PC-9 (cell line): ENCODE measurements at regions not wholly inside any gene's neighbourhood (a gene's known extent, or its start where the extent isn't known, plus 50 kb on each side); places are given as distances from the start of the nearest gene placed in this dataset.
A peak's percentile ranks its signal among the peaks of the same experiment; 100 is the strongest.

Source experiments
- BruUV-seq: library from RNA; stranded (reverse); fragments of 400-500 nt; replicated peaks from 2 replicates; lab custom pipeline; 2021; lab: Mats Ljungman, UMichigan
- CTCF ChIA-PET: fragments of 300-600 bp; sonication (Branson Sonifier 250); formaldehyde crosslinking; loops from one replicate; lab custom pipeline; 2022; ENCODE audit warnings: antibody characterized with exemption; lab: Charles Lee
- POLR2A ChIA-PET: fragments of 300-600 bp; sonication (Branson Sonifier 250); formaldehyde crosslinking; loops from one replicate; lab custom pipeline; 2022; ENCODE audit warnings: antibody characterized with exemption; ENCODE audit not compliant: unreplicated experiment; lab: Charles Lee
- DNase-seq, 2 experiments: peaks; one replicate each; pipeline versions ENCODE4 v3.0.0 to v3.0.0-alpha.2; 2015 to 2022; ENCODE audit warnings: mixed read lengths in 1 of 2
- H2AFZ ChIP-seq: fragments of 200-600 bp; sonication (generic); 2 replicates; pipeline ENCODE4 v1.8.1; 2017; ENCODE audit warnings: antibody characterized with exemption
- H3F3A ChIP-seq: fragments of 200-600 bp; sonication (generic); 2 replicates; pipeline ENCODE4 v1.8.1; 2017; ENCODE audit warnings: antibody characterized with exemption, mild to moderate bottlenecking, low read depth; ENCODE audit not compliant: insufficient read depth
- H3K27ac ChIP-seq: fragments of 200-600 bp; sonication (generic); 2 replicates; pipeline ENCODE4 v1.6.1; 2016; ENCODE audit warnings: mixed run types
- H3K27me3 ChIP-seq: fragments of 200-600 bp; sonication (generic); 2 replicates; pipeline ENCODE4 v1.6.1; 2016; ENCODE audit warnings: low read depth, mixed run types; ENCODE audit not compliant: insufficient read depth
- H3K36me3 ChIP-seq: fragments of 200-600 bp; sonication (generic); 2 replicates; pipeline ENCODE4 v1.6.1; 2016; ENCODE audit warnings: low read depth, mixed run types
- H3K4me1 ChIP-seq: fragments of 200-600 bp; sonication (generic); replicated peaks from 2 replicates; pipeline ENCODE4 v1.6.1; 2016; ENCODE audit warnings: mixed run types; ENCODE audit not compliant: insufficient read depth
- H3K4me2 ChIP-seq: fragments of 200-600 bp; sonication (generic); 2 replicates; pipeline ENCODE4 v1.6.1; 2017; ENCODE audit warnings: mixed run types
- H3K4me3 ChIP-seq: fragments of 200-600 bp; sonication (generic); 2 replicates; pipeline ENCODE4 v1.6.1; 2016; ENCODE audit warnings: mixed run types
- H3K79me2 ChIP-seq: fragments of 200-600 bp; sonication (generic); 2 replicates; pipeline ENCODE4 v1.6.1; 2017; ENCODE audit warnings: low read depth, mixed run types
- H3K9me2 ChIP-seq: fragments of 200-600 bp; sonication (generic); 2 replicates; pipeline ENCODE4 v1.8.1; 2017; ENCODE audit warnings: mild to moderate bottlenecking; ENCODE audit not compliant: insufficient read depth
- H3K9me3 ChIP-seq: fragments of 200-600 bp; sonication (generic); 2 replicates; pipeline ENCODE4 v1.8.1; 2016; ENCODE audit warnings: low read depth; ENCODE audit not compliant: insufficient read depth
- H4K20me1 ChIP-seq: fragments of 200-600 bp; sonication (generic); 2 replicates; pipeline ENCODE4 v1.8.1; 2017; ENCODE audit not compliant: insufficient read depth
- EZH2 ChIP-seq: fragments of 200-600 bp; sonication (generic); IDR thresholded peaks from 2 replicates; pipeline ENCODE4 v1.8.0; 2017; ENCODE audit warnings: antibody characterized with exemption, low read depth
- intact Hi-C: fragments of 100-400 bp; cut with micrococcal nuclease; formaldehyde crosslinking; loops from one replicate; pipeline ENCODE4 v1.10.0; 2022; ENCODE audit not compliant: unreplicated experiment
- TF ChIP-seq, protein P1 (sequence below): fragments of 200-600 bp; sonication (generic); conservative IDR thresholded peaks from 2 replicates; pipeline ENCODE4 v1.6.1; 2017; ENCODE audit warnings: mixed run types, antibody characterized with exemption, mild to moderate bottlenecking, moderate library complexity

- H4K20me1 ChIP-seq: no peaks in the 10 kb centered on the region
- no peak overlapping the region for H3K4me2 ChIP-seq
- intact Hi-C loops: no loop called here
- H3K9me3 ChIP-seq: no peaks in the 10 kb centered on the region
- H3K79me2 ChIP-seq: no peaks in the 10 kb centered on the region
- H3K9me2 ChIP-seq: no peaks in the 10 kb centered on the region
- ChIA-PET CTCF (interaction anchor here (0.6 kb wide), 1 partner anchor 69 kb away, joined by 3 read pairs; no protein-coding TSS in a partner anchor), POLR2A (no interaction called here)
- no peak overlapping the region for H3K27ac ChIP-seq
- no peak overlapping the region for H3K4me3 ChIP-seq
- no peaks in the 10 kb centered on the region for H3K36me3 ChIP-seq
- no peaks in the 10 kb centered on the region for H3K4me1 ChIP-seq
- H2AFZ ChIP-seq: no peak overlapping the region
- no peaks in the 10 kb centered on the region for H3F3A ChIP-seq
- TF ChIP-seq, protein P1, sequence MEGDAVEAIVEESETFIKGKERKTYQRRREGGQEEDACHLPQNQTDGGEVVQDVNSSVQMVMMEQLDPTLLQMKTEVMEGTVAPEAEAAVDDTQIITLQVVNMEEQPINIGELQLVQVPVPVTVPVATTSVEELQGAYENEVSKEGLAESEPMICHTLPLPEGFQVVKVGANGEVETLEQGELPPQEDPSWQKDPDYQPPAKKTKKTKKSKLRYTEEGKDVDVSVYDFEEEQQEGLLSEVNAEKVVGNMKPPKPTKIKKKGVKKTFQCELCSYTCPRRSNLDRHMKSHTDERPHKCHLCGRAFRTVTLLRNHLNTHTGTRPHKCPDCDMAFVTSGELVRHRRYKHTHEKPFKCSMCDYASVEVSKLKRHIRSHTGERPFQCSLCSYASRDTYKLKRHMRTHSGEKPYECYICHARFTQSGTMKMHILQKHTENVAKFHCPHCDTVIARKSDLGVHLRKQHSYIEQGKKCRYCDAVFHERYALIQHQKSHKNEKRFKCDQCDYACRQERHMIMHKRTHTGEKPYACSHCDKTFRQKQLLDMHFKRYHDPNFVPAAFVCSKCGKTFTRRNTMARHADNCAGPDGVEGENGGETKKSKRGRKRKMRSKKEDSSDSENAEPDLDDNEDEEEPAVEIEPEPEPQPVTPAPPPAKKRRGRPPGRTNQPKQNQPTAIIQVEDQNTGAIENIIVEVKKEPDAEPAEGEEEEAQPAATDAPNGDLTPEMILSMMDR: peak; percentile 37; the same call in 1 of the 2 replicates
- TF ChIP-seq EZH2: no peak
- no peak for DNase-seq
- no TSS peak for BruUV-seq
- H3K27me3 ChIP-seq: peaks cover 8% of the 10 kb centered on the region
Observed at GRCh38 chr16:19980632-19981265, 92.9 kb downstream of the GPR139 start.

DNA sequence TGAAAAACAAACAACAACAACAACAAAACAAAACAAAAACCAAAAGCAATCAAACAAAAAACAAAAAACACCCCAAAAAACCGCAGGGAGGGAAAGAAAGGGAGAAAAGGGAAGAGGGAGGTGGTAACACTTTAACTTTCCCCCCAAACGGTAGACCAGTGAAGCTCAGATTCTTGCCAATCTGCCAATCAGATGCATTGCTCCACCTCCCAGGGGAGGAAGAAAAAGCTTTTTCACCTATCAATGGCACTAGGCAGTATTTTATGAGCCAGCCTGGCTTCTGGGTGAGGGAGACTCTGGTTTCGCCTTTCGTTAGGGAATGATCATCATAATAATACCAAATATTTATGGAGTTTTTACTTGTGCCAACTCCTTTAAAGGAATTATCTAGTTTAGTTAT lies 94.1 kb downstream of the GPR139 start:
- no TSS peak for BruUV-seq
- H2AFZ ChIP-seq: no peak overlapping the region
- H3K36me3 ChIP-seq: no peaks in the 10 kb centered on the region
- H3K9me3 ChIP-seq: no peaks in the 10 kb centered on the region
- no peaks in the 10 kb centered on the region for H3K9me2 ChIP-seq
- CTCF ChIA-PET: no interaction called here
- H4K20me1 ChIP-seq: no peaks in the 10 kb centered on the region
- DNase-seq: no peak
- H3F3A ChIP-seq: no peaks in the 10 kb centered on the region
- intact Hi-C loops: no loop called here
- no peak overlapping the region for H3K4me3 ChIP-seq
- H3K4me2 ChIP-seq: no peak overlapping the region
- no peak overlapping the region for H3K27ac ChIP-seq
- H3K4me1 ChIP-seq: no peaks in the 10 kb centered on the region
- no peaks in the 10 kb centered on the region for H3K79me2 ChIP-seq
- TF ChIP-seq, protein P1: no peak
- no peak for TF ChIP-seq EZH2
- POLR2A ChIA-PET: no interaction called here
- H3K27me3 ChIP-seq: peaks cover 8% of the 10 kb centered on the region

DNA sequence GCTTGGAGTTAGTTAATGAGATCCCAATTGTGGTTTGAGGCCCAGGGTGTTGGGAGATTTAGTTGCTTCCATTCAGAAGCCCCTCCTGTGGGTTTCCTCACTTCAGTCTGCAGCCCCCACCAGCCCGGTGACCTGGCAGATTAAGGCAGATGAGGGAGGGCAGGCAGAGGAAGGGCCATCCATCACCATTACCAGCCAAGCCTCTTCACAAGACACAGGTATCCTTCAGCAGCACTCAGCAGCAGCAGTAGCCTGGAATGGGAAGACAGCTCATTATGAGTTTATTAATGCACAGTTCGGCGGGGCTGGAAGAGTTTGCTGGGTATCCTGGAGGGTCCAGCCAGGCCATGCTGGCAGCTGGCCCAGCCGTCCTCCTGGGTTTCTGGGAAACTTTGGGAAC lies 90.0 kb upstream of the GPRC5B start:
- no peak overlapping the region for H2AFZ ChIP-seq
- no peaks in the 10 kb centered on the region for H3K79me2 ChIP-seq
- BruUV-seq: no TSS peak
- intact Hi-C loops: no loop called here
- no peaks in the 10 kb centered on the region for H3K9me2 ChIP-seq
- no peaks in the 10 kb centered on the region for H3F3A ChIP-seq
- no peak for DNase-seq
- H3K36me3 ChIP-seq: no peaks in the 10 kb centered on the region
- H3K4me2 ChIP-seq: no peak overlapping the region
- no peak overlapping the region for H3K4me3 ChIP-seq
- H4K20me1 ChIP-seq: no peaks in the 10 kb centered on the region
- CTCF ChIA-PET: no interaction called here
- H3K27ac ChIP-seq: no peak overlapping the region
- no peaks in the 10 kb centered on the region; the same call in 1 of the 2 replicates for H3K9me3 ChIP-seq
- POLR2A ChIA-PET: interaction anchor here (0.6 kb wide), 1 partner anchor 1128 kb away, joined by 4 read pairs; no protein-coding TSS in a partner anchor
- peaks cover 47% of the 10 kb centered on the region for H3K27me3 ChIP-seq
- H3K4me1 ChIP-seq: no peaks in the 10 kb centered on the region
- TF ChIP-seq EZH2: no peak
- TF ChIP-seq, protein P1: no peak
